Large intestine (tissue), 3 donors: ENCODE measurements at regions not wholly inside any gene's neighbourhood (a gene's known extent, or its start where the extent isn't known, plus 50 kb on each side); places are given as distances from the start of the nearest gene placed in this dataset.

Source experiments
- DNase-seq, 2 donors: peaks; one replicate each; pipeline versions ENCODE4 v3.0.0 to v3.0.0-alpha.2; 2013
- H3K27ac ChIP-seq: one replicate; pipeline ENCODE4 v1.5.1; 2013; ENCODE audit warnings: low read length
- H3K27me3 ChIP-seq: 2 replicates; pipeline ENCODE4 v1.6.1; 2013; ENCODE audit warnings: low read length; ENCODE audit not compliant: control insufficient read depth, insufficient read depth
- H3K36me3 ChIP-seq: 2 replicates; pipeline ENCODE4 v1.6.1; 2013; ENCODE audit warnings: low read length; ENCODE audit not compliant: control insufficient read depth, insufficient read depth
- H3K4me1 ChIP-seq: one replicate; pipeline ENCODE4 v1.6.1; 2013; ENCODE audit warnings: low read length; ENCODE audit not compliant: control insufficient read depth, insufficient read depth
- H3K4me3 ChIP-seq: one replicate; pipeline ENCODE4 v1.5.1; 2013; ENCODE audit warnings: low read length
- H3K9me3 ChIP-seq: one replicate; pipeline ENCODE4 v1.6.1; 2013; ENCODE audit warnings: mild to moderate bottlenecking, low read depth, low read length, moderate library complexity; ENCODE audit not compliant: control insufficient read depth
- WGBS: methylation state at CpG from one replicate; pipeline ENCODE4 v1.1.5; 2013; ENCODE audit warnings: low lambda C conversion rate; ENCODE audit not compliant: insufficient coverage; 5-methylcytosine and 5-hydroxymethylcytosine counted together

DNA sequence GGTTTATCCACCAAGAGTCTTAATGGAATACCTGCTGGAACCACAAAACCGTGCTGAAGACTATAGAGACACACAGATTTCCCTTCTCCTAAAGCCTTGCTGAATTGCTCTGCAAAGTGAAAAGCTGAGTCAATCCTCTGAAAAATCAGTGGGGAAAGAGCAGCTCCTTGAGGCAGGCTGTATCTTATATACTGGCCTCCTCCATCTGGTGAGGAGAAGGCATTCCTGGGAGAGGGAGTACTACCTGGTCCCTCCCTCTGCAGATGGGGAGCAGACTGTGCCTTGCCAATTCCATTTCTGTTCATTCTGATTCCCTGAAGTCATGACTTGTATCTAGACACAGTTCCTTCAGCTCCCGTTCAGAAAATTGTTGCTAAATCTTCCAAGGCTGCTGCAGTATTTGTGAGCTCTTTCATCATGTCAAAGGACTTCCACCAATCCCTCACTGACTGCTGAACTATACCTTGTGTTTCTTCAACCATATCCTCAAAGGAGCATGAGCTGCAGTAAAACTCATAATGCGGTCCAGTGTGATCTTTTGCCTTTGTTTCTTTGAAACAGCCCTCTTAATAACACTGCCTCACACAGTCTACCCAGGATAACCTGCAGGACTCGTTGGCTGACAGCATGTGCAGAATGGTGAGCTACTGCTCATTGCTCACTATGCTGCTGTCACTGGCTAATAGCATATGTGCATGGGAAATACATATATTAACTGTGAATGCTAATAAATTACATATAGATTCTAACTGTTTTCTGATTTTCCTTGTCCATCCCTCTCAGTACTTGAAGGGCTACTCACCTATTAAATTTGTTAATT lies 84.5 kb downstream of the FOXD1 start:
- no peak for DNase-seq
- no CpG with 5 or more reads among the region's 4 CpGs for WGBS
- H3K27ac ChIP-seq, result no peak overlapping the region

DNA sequence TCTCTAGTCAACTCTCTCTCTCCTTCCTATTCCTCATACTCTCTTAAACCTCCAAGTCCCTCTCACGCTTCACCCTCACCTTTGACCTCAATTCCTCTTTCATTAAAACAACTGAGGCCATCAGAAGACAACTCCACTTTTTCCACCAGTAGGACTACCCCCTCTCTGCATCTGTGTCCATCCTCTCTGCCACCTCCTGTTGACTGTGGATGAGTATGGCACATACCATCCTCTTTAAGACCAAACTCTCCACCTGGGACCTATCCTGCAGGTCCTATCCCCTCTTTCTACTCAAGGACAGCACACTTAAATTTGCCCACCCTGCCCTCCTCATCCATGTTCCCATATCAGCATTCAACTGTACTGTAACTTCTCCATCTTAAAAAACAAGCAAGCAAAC lies 89.2 kb downstream of the FOXD1 start:
- Histone ChIP-seq H3K36me3 (no peaks in the 10 kb centered on the region), H3K4me3 (no peak overlapping the region), H3K27ac (no peak overlapping the region), H3K27me3 (peaks cover 12% of the 10 kb centered on the region), H3K9me3 (no peaks in the 10 kb centered on the region), H3K4me1 (no peaks in the 10 kb centered on the region)
- DNase-seq, result no peak
- WGBS, result 100% methylated on average over 1 of the region's 1 CpG

More for the DNA sequence above, 84.5 kb downstream of the FOXD1 start:
- Histone ChIP-seq H3K4me1 (no peaks in the 10 kb centered on the region), H3K27me3 (peaks cover 9% of the 10 kb centered on the region), H3K36me3 (no peaks in the 10 kb centered on the region), H3K4me3 (no peak overlapping the region), H3K9me3 (no peaks in the 10 kb centered on the region)

DNA sequence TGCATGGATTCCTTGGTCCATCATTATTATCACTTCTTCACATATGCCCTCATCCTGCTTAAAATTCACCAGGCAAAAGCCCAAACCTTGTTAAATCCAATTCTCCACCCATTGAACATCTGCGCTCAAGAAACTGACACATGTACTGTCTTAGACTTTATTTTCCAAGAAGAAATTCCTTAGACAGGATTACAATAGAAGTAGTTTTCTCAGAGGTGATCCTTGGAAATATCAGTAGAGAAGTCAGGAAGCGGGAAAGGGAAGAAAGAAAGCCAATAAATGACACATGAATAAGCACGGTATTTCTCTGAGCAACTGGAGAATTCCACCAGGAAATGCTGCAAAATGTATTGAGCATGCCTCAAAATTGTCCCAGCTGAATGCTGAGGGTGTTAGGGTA lies 90.2 kb downstream of the FOXD1 start:
- Histone ChIP-seq H3K27ac (no peak overlapping the region), H3K4me1 (no peaks in the 10 kb centered on the region), H3K36me3 (no peaks in the 10 kb centered on the region), H3K27me3 (peaks cover 14% of the 10 kb centered on the region), H3K4me3 (no peak overlapping the region), H3K9me3 (no peaks in the 10 kb centered on the region)
- no CpG with 5 or more reads among the region's 3 CpGs for WGBS
- no peak for DNase-seq

DNA sequence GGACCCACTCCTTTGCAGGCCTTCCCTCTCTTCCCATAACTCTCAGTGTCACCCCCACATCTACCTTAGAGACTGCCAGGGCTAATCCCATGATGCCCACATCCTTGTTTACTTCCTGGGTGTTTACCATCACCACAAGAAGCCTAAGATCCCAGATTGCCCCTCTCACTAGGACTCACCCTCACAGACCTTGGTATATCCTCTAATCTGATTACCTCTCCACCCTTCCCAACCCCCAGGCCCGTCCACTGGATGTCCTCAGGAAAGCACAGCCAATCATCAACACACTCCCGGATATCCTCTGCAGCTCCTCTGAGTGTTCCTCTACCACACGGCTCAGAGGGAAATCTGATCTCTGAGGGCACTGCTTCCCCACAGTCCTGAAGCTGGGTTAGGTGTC lies 91.0 kb downstream of the FOXD1 start:
- peaks cover 16% of the 10 kb centered on the region for H3K27me3 ChIP-seq
- H3K27ac ChIP-seq, result no peak overlapping the region
- no CpG with 5 or more reads among the region's 3 CpGs for WGBS
- no peaks in the 10 kb centered on the region for H3K9me3 ChIP-seq
- no peak for DNase-seq
- H3K36me3 ChIP-seq, result no peaks in the 10 kb centered on the region
- H3K4me3 ChIP-seq, result no peak overlapping the region
- H3K4me1 ChIP-seq, result no peaks in the 10 kb centered on the region

DNA sequence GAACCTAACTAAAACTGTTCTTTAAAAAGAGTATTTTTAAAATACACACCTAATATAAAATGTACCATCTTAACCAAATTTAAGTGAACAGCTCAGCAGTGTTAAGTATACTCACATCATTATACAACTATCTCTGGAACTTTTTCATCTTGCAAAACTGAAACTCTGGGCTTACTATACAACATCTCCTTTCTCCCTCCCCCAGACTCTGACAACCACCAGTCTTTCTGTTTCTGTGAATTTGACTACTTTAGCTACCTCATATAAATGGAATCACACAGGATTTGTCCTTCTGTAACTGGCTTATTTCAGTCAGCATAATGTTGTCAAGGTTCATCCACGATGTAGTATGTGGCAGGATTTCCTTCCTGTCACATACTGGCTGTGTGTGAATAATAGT lies 93.5 kb downstream of the FOXD1 start:
- H3K4me1 ChIP-seq, result no peaks in the 10 kb centered on the region
- H3K9me3 ChIP-seq, result no peaks in the 10 kb centered on the region
- no peak overlapping the region for H3K4me3 ChIP-seq
- DNase-seq, result no peak
- no CpG with 5 or more reads among the region's 1 CpG for WGBS
- peaks cover 13% of the 10 kb centered on the region for H3K27me3 ChIP-seq
- H3K36me3 ChIP-seq, result no peaks in the 10 kb centered on the region
- no peak overlapping the region for H3K27ac ChIP-seq

DNA sequence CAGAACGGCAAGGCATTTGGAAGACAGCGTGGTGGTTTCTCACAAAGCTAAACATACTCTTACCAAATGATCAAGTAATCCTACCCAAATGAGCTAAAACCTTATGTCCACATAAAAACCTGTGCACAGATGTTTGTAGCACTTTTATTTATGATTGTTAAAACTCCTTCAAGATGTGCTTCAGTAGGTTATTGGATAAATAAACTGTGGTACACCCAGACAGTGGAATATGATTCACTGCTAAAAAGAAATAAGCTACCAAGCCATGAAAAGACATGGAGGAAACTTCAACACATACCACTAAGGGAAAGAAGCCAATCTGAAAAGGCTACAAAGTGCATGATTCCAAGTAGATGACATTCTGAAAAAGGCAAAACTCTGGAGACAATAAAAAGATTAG lies 94.2 kb downstream of the FOXD1 start:
- Histone ChIP-seq H3K9me3 (no peaks in the 10 kb centered on the region), H3K4me3 (no peak overlapping the region), H3K4me1 (no peaks in the 10 kb centered on the region), H3K36me3 (no peaks in the 10 kb centered on the region), H3K27ac (no peak overlapping the region), H3K27me3 (peaks cover 13% of the 10 kb centered on the region)
- no CpG with 5 or more reads among the region's 2 CpGs for WGBS
- DNase-seq, result no peak

DNA sequence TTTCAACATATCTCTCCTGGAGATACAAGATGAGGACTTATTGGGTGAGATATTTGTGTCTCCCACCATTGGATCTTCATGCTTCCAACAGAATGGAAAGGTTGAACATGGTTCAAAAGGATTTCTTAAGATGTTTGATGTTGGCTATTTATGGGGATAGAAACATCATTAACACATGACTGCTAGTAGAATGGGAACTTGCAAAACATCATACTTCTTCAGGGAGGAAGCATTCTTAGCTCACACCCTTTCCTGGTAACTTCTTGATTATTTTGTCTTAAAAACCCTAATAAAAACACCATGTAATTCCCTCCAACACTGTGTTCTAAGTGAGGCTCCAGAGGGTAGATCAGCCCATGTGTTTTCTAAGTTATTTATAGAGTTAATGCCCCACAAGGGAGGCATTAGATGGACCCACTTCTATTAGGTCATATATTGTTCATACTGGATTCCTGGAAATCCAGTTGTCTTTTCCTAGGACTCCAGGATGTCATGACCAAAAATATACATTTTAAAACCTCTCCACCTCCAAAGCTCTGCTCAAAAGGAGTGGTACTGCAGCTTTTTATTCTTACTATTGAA lies 95.8 kb downstream of the FOXD1 start:
- Histone ChIP-seq H3K36me3 (no peaks in the 10 kb centered on the region), H3K9me3 (no peaks in the 10 kb centered on the region), H3K4me1 (no peaks in the 10 kb centered on the region), H3K4me3 (no peak overlapping the region), H3K27me3 (peaks cover 12% of the 10 kb centered on the region), H3K27ac (no peak overlapping the region)
- DNase-seq, result no peak

DNA sequence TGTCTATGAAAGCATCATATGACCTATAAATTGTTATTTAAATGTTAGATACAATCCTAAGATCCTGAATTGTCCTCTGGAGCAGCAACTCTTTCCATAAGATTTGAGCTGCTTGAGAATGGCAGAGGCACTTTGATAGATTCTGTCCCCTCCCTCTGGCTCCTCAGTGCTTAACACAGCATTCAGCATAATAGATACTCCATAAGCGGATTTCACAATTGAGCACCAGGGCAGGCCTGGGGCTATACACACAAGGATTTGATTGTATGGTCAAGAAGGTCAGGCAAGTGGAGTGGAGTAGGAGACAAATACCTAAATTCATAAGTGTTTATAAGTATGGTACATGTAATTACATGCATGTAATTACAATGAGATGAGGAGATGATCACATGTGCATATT lies 96.3 kb downstream of the FOXD1 start:
- H3K9me3 ChIP-seq, result no peaks in the 10 kb centered on the region
- no peak overlapping the region for H3K4me3 ChIP-seq
- no peak overlapping the region for H3K27ac ChIP-seq
- H3K27me3 ChIP-seq, result peaks cover 10% of the 10 kb centered on the region
- H3K4me1 ChIP-seq, result no peaks in the 10 kb centered on the region
- no CpG with 5 or more reads among the region's 1 CpG for WGBS
- no peaks in the 10 kb centered on the region for H3K36me3 ChIP-seq
- DNase-seq, result no peak

DNA sequence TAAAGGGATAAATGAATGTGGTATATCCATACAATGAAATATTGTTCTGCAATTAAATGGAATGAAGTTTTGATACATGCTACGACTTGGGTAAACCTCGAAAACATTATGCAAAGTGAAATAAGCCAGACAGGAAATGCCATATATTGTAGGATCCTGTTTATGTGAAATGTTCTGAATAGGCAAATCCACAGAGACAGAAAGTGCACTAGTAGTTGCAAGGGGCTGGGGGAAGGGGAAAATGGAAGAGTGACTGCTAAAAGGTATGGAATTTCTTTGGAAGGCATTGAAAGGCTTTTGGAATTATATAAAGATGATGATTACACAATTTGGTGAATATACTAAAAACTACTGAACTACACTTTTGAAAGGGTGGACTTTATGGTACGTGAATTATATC lies 97.0 kb downstream of the FOXD1 start:
- 70% methylated on average over 1 of the region's 3 CpGs for WGBS
- peaks cover 10% of the 10 kb centered on the region for H3K27me3 ChIP-seq
- H3K27ac ChIP-seq, result no peak overlapping the region
- H3K9me3 ChIP-seq, result no peaks in the 10 kb centered on the region
- no peaks in the 10 kb centered on the region for H3K36me3 ChIP-seq
- no peaks in the 10 kb centered on the region for H3K4me1 ChIP-seq
- DNase-seq, result no peak
- H3K4me3 ChIP-seq, result no peak overlapping the region

DNA sequence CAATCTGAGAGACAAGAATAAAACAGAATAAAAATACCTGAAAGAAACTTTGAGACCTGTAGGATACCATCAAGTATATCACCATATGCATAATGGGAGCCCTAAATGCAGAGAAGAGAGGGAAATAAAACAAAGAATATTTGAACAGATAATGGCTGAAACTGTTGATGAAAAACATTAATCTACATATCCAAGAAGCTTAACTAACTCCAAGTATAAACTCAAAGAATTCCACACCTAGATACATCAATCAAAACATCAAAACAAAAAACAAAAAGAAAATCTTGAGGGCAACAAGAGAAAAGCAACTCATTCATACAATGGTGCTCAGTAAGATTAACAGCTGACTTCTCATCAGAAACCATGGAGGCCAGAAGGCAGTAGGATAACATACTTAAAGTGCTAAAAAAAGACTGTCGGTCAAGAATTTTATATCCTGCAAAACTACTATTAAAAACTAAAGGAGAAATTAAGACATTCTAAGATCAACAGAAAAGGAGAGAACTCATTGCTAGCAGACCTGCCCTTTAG lies 101.6 kb downstream of the FOXD1 start:
- H3K27ac ChIP-seq, result no peak overlapping the region
- H3K27me3 ChIP-seq, result peaks cover 6% of the 10 kb centered on the region
- no peak overlapping the region for H3K4me3 ChIP-seq
- H3K9me3 ChIP-seq, result no peaks in the 10 kb centered on the region
- H3K4me1 ChIP-seq, result no peaks in the 10 kb centered on the region
- no peak for DNase-seq
- whole genome bisulfite sequencing, result 100% methylated on average over 1 of the region's 1 CpG
- H3K36me3 ChIP-seq, result no peaks in the 10 kb centered on the region

DNA sequence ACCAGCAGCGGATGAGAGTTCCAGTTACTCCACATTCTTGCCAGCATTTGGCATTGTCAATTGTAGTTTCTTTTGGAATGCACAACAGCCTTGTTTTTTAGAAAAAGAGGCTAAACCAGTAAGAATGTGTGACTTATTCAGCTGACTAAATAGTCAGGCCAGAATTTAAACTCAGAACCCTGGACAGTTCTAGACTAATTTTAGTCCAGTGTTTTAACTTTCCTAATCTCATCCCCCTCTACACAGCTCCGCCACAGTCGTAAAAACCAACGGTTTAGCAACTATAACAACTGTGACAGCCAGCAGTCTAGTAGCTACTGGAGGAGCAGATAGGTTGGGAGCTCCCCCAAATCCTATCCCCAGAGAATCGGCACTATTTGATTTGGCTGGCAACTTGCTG lies 103.7 kb downstream of the FOXD1 start:
- H3K27me3 ChIP-seq, result peaks cover 14% of the 10 kb centered on the region
- no peak overlapping the region for H3K27ac ChIP-seq
- no peaks in the 10 kb centered on the region for H3K4me1 ChIP-seq
- no peak for DNase-seq
- no peaks in the 10 kb centered on the region for H3K36me3 ChIP-seq
- H3K4me3 ChIP-seq, result no peak overlapping the region
- no peaks in the 10 kb centered on the region for H3K9me3 ChIP-seq
- WGBS, result 100% methylated on average over 1 of the region's 5 CpGs
